GM12892 (cell line): ENCODE measurements at regions not wholly inside any gene's neighbourhood (a gene's known extent, or its start where the extent isn't known, plus 50 kb on each side); places are given as distances from the start of the nearest gene placed in this dataset.

Source experiments
- POLR2A ChIP-seq: IDR thresholded peaks from 2 replicates; pipeline ENCODE4 v1.6.1; 2011; ENCODE audit warnings: low read depth, low read length, control low read depth
- POLR2AphosphoS5 ChIP-seq: IDR thresholded peaks from 2 replicates; pipeline ENCODE4 v1.6.1; 2011; ENCODE audit warnings: low read depth, low read length, control low read depth
- TAF1 ChIP-seq: IDR thresholded peaks from 2 replicates; pipeline ENCODE4 v1.6.1; 2011; ENCODE audit warnings: low read depth, mild to moderate bottlenecking, control low read depth, low read length, borderline replicate concordance

GRCh38 chr14:100408350-100409002 is 85.3 kb downstream of the SLC25A47 start:
- no peak for TF ChIP-seq TAF1
- TF ChIP-seq POLR2AphosphoS5, result no peak
- no peak for TF ChIP-seq POLR2A
